GM21786 (cell line): ENCODE measurements at regions not wholly inside any gene's neighbourhood (a gene's known extent, or its start where the extent isn't known, plus 50 kb on each side); places are given as distances from the start of the nearest gene placed in this dataset.
"Not testable (repeated sequence)": the region's sequence is repeated elsewhere in the genome, so short reads cannot be mapped to it uniquely, and the experiment has no call there.

Experiments used
- ATAC-seq: cut with Tn5 transposase; IDR thresholded peaks from one replicate; pipeline ENCODE4 v1.9.1; 2021; ENCODE audit not compliant: unreplicated experiment

DNA sequence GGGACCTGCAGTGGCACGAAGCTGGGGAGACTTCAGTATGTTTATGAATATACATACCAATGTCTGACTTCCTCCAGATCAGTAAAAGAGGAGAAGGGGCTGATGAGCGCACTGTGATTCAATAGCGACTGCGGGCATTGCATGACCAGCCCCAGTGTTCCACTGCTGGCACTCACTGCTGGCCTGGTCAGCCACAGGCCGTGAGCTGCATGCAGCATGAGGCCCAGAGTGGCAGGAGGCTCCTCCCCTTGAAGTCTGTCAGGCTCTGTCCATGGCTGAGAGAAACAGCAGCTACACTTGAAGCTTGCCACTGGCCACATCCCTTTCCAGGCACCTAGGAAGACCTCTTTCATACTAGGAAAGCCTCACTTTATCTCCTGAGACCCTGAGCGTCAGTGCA lies 265.9 kb upstream of the CDYL start:
- no peak for ATAC-seq

DNA sequence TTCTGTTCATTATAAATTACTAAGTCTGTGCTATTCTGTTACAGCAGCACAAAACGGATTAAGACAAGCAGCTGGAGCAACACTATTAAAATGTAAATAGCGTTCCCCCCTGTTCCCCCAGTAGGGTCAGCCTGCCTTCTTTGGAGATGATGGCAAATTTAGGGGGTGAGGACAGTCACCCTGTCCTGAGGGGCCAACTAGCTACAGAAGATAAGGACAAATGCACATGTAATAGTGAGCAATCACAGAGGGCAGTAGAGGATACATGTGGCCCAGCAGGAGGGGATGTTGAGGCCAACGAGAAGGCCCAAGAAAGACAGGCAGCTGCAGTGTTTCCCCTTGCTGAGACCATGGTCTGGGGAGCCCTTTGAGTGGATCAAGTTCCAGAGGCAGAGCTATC lies 266.7 kb upstream of the CDYL start:
- ATAC-seq = no peak

DNA sequence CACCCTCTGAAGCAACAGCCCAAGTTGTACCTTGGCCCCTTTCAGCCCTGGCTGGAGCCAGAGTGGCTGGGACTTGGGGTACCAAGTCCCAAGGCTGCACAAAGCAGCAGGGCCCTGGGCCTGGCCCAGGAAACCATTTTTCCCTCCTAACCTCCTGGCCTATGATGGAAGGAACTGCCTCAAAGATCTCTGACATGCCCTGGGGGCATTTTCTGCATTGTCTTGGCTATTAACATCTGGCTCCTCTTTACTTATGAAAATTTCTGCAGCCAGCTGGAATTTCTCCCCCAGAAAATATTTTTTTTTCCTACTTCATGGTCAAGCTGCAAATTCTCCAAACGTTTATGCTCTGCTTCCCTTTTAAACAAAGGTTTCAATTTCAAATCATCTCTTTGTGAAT lies 269.4 kb upstream of the CDYL start:
- no peak for ATAC-seq

DNA sequence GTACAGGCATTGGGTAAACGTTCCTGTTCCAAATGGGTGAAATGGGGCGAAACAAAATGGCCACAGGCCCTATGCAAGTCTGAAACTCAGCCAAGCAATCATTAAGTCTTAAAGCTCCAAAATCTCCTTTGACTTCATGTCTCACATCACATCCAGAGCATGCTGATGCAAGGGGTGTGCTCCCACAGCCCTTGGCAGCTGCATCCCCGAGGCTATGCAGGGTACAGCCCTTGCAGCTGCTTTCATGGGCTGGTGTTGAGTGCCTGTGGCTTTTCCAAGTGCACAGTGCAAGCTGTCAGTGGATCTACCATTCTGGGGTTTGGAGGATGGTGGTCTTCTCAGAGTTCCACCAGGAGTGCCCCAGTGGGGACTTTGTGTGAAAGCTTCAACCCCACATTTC lies 270.0 kb upstream of the CDYL start:
- no peak for ATAC-seq

DNA sequence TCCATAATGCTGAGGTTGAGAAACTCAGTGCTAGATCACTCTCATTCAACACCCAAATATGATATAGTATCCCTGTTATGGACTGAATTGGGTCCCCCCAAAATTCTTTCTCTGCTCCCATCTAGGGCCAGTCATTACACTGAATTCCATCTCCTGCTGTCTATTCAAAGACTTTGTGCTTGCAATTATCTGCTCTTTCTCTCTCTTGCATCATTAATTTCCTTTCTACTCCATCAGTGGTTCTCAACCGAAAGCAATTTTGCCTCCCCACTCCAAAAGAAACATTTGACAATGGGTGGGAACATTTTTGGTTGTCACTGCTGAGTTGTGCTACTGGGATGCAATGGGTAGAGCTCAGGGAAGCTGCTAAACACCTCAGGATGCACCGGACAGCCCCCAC lies 271.5 kb upstream of the CDYL start:
- no peak for ATAC-seq

DNA sequence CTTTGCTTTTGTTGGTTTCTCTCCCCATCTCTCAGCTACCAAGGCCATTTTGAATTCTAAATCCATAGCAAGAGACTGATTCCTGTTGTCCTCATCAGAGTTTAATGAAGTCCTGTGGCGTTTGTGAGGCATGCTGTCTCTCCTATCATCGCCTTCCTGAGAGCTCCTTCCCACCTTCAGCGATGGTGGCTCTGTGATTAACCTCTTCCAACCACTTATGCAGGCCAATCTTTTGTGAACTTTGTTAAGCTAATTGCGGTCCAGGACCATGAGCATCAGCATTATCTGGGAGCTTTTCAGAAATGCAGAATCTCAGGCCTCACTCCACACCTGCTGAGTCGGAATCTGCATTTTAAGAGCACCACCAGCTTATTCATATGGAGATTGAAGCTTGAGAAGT lies 272.5 kb upstream of the CDYL start:
- ATAC-seq = no peak

DNA sequence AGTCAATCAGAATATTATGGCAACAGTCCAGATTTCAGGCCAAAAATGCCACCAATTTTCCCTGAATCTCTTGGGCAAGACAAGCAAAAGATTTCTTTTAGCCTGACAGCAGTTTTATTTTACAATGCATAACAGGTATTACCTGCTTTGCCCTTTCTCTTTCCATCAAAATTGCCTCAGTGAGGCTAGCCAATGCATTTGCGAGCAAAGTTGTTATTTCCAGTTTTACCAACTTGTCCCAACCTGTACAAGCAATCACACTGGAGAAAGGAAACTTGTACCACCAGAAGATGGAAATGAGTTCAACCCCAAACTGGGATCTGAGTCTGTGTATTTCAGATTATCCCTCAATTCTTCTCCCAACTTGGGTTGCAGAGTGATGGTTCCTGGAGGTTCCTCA lies 279.9 kb upstream of the CDYL start:
- ATAC-seq = no peak

DNA sequence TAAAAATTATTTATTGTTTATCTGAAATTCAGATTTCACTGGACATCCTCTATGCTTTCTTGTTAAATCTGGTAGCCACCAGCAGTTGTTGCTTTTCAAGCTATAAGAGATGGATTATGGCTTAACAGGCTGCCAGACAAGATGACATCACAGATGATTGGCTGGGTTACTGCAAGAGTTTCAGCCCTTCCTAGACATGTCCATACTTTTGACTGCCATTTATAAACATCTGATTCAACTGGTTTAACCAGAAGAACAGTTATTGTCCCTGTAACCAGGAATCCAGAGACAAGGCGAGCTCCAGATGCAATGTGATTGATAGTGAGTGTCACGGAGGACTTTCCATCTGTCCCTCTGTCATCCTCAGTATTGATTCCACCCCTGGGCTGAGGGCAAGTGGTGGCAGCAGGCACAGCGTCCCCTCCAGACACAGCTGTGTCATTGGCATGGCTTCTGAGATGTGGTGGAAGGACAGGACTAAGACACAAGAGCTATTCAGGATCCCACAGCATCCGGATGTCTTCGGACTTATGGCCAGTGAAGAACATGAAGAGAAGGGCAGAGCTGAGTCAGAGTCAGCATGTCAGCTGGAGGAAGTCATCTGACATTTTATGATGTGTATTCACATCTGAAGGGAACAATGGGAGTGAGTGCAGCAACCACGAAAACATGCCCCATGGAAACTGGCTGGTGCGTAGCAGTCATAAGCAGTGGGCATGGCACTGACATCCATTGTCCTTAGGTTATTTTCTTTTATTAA lies 284.5 kb upstream of the CDYL start:
- no peak for ATAC-seq

DNA sequence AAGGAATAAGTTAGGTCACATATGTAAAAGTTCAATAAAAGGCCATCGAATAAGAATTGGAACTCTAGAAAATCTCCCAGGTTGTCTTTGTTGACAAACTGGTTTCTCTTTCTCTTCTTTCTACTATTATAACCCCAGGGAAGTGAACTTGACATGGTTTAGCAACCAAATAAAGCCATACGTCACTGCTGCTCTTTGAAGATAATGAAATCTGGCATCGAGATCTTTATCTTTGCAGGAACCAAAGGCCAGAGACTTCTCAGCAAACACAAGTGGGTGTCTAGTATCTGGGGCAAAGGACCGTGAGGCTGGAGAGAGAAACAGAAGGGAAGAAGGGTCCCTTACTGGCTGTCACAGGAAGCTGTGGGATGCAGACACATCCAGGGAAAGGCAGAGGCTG lies 286.7 kb upstream of the CDYL start:
- no peak for ATAC-seq

DNA sequence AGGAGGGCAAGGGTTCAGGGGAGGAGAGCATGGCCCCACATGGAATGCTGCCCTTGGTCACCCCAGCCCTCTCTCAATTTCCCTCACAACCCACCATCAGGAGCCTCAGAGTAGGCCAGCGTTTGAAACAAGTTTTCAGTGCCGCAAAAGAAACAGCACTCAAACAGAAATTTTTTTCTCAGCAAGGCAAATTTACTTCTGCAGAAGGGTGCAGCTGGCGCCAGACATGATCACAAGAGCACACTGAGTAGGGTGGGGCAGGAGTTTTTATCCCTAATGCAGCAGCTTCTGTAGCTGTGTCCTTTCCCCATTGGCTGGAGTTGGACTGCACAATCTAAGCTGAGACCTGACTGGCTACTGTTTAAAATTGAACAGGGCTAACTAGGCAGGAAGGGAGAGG lies 287.8 kb upstream of the CDYL start:
- ATAC-seq = no peak

DNA sequence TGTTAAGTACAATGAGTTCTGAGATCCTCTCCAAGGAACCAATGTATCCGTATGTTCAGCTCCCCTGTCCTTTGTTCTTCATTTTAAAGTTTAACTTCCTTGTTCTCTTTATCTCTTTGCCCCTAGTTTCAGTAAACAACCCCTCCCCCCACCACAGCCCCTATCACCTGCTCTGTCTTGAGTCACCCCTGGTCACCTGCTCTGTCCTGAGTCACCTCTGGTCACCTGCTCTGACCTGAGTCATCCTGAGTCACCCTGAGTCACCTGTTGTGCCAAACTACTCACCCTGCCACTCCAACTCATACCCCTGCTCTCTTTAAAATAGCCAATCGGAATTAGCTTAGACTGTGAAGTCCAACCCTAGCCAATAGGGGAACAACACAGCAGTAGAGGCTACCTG lies 288.7 kb upstream of the CDYL start:
- ATAC-seq = no peak

DNA sequence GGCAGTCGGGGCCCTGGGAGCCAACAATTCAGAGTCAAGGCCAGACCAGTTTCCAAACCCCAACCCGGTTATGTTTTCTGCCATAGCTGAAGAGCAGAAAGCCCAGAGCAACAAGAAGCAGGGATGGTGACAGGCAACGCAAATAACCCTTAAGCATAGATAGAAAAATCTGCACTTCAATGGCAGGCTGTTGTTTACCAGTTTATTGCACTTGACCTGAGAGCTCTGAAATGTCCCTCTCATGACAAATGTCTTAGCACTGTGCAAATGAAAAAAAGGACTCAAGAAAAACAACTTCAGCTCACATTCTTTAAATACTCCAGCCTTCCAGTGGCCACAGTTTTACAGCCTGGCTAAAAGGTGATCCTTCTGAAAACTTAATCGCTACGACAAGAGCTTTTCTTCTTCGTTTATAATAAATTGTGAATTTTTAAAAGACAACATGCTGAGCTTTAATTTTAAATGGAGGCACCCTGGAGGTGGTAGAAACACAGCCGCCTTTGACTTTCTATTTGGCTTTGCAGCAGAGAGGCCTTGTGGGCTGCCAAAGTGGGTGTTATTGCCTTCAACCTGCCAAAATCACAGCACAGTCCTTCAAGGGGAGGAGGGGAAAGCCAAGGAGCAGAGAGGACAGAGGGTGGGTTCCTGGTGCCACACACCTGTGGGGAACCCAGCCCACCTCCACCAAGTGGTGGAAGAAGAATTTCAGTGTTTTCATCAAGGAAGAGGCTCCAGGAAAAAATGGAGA lies 289.5 kb upstream of the CDYL start:
- ATAC-seq = no peak

DNA sequence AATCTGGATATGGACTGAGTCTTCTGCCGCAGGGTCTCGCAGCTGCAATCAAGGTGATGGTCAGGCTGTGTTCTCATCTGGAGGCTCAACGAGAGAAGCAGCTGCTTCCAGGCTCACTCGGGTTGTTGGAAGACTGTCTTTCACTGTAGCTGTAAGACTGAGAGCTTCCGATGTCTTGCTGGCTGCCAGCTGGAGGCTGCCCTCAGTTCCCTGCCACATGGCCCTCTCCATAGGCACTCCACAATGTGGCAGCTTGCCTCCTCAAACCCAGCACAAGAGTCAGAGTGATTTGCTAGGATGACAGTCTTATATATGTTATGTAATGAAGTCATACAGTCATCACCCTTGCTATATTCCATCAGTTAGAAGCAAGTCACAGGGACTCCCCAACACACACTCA lies 290.5 kb upstream of the CDYL start:
- ATAC-seq = no peak

DNA sequence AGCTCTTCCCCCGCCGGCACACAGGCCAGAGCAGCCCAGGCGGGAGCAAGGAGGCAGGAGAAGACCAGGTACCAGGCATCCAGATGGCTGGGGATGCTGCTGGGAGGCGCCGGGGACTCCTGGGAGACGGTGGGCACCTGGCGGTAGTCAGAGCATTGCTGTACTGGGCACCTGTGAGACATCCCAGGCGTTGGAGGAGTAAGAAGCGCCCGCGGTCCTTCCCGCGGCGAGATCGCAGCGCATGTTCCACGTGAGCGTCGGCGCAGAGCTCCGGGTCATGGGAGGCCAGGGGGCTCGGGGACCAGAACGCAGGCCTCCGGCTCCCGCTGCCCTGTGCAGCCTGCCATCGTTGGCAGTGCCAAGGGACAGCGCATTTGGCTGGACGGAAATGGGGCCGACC lies 293.7 kb upstream of the CDYL start:
- no peak for ATAC-seq

DNA sequence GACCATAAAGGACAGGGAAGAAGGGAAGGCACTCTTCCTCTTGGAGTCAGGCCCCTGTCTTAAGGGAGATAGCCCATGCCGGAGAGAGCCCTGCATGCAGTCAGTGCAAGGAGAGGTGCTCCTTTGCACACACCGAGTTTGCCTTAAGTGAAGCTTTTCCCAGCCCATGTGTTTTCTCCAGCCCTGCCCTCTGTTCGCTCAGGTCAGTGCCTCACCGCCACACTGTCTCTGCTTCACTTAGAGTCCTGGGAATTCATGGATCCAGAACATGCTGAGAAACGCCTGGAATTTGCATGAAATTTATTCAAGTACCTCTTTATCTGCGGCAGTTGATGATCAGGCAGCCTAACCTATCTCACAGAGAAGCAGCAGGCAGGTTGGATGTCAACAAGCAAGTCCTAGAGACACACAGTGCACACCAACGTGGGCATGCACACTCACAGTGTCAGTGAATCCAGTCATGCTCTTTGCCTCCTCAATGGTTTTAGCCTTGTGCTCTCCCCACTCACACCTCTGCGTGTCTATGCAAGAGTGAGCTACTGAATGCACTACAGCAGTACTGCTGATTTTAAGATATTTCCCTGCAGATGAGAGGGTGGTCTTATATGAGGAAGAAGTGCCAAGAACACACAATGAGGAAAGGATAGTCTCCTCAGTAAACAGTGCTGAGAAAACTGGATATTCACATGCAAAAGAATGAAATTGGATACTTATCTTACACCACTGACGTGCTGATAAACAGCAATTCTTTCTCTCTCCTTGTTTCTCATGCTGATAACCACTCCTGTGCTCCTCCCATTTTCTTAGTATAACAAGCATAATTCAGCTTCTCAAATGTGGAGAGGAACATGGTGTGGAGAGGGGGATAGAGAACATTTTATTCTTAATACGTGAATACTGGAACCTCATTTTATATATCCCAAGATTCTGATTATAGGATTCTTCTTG lies 295.1 kb upstream of the CDYL start:
- ATAC-seq = no peak

DNA sequence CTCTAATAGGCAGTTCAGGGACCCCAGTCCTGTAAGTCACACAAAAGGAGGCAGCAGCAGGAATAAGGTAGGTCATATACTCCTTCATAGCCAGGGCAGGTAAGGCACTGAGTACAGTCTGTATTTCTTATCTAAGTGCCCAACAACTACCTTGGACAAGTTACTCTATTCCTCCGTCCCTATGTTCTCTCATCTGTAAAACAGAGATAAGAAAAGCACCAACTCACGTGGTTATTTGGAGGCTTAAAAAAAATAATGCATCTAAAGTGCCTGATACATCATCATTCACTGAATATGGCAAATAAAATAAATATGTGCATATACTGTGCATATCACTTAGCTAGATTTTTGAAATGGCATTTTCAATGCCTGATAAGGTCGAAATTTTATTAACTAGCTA lies 298.1 kb upstream of the CDYL start:
- no peak for ATAC-seq

DNA sequence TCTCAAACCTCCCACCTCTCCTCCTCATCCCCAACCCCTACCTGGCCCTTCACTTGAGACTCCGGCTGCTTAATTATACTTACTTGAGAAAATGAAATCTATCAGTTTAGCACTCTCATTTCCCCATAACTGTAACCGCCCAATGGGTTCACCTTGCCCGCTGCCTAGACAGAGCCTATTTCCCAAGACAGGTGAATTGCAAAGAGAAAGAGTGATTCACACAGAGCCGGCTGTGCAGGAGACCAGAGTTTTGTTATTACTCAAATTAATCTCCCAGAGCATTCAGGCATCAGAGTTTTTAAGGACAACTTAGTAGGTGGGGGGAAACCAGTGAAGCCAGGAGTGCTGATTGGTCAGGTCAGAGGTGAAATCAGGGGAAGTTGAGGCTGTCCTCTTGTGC lies 301.4 kb upstream of the CDYL start:
- ATAC-seq = no peak

DNA sequence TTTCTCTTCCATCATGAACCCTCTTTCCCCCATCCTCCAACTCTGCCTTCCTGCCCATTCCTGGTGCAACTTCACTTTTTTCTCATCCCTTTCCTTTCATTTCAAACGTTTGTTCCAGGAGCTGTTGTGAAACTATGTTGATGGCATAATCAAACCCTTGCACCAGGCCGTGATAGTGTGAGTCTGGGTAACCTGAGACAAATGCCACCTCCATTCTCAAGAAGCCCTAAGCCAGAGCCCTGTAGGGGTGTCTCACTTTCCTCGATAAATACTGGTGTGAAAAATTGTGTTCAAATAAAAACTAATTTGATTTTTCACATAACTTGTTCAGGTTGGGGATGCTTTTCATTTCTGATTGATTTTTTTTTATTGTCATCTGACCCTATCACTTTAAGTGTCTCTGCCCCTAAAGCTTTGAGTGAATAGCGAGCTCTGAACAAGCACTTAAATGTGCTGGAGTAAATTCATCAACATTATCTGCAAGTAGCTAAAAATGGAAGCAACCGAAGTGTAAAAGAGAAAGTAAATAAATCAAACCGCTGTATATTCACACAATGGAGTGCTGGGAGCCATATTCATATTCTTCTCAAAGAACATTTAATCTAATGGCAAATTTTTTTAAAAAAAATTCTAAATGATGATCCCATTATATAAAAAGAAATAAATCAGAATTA lies 303.1 kb upstream of the CDYL start:
- no peak for ATAC-seq

DNA sequence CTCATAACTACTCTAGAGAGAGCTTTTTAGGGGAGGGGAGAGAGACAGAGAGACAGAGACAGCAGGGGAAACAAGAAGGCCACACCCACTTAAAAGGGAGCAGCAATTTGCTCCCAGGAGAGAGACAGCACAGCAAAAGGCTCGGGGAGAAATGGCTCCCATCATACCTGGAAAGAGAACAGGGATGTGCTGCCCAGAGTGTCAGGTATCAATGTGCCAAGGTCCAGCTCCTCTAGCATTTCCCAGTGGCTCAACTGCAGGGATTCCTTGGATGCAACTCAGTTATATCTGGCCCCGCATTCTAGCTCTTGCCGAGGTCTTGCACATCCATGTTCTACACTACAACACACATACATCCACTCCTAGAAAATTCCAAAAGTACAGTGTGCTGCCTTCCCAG lies 304.0 kb upstream of the CDYL start:
- no peak for ATAC-seq

DNA sequence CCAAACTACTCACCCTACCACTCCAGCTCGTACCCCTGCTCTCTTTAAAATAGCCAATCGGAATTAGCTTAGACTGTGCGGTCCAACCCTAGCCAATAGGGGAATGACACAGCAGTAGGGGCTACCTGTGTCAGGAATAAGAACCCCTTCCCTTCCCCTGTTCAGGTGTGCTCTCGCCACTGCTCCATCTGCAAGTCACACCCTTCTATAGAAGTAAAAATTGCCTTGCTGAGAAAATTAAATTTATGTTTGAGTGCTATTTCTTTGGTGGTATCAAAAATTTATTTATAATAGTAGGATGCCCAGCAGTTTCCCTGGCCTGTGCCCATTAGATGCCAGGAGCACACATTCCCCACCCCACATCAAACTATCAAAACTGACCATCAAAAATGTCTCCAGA lies 304.7 kb upstream of the CDYL start:
- ATAC-seq = not testable (repeated sequence)

DNA sequence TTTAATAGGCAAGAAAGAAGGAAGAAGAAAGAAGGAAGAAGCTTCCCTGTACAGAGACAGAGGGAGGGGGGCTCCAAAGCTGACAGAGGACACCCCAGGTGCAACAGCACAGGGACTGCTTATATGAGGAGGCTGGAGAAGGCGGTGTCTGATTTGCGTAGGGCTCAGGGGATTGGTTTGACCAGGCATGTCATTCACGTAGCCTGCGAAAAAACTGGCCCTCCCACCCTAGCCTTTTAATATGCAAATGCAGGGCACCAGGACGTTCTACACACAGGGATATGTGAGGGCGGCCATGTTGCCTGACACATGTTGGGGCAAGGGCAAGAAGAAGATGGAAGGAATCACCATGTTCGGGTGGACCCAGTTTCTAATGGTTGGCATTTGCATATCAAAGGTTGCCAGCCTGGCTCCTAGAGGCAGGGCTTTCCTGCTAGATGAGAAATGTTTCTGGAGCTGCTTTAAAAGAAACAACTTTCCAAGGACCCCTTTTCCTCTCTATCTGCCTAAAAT lies 305.4 kb upstream of the CDYL start:
- ATAC-seq = no peak
